ENCODE measurements at regions not wholly inside any gene's neighbourhood (a gene's known extent, or its start where the extent isn't known, plus 50 kb on each side); places are given as distances from the start of the nearest gene placed in this dataset.
"Not testable (repeated sequence)": the region's sequence is repeated elsewhere in the genome, so short reads cannot be mapped to it uniquely, and the experiment has no call there.

DNA sequence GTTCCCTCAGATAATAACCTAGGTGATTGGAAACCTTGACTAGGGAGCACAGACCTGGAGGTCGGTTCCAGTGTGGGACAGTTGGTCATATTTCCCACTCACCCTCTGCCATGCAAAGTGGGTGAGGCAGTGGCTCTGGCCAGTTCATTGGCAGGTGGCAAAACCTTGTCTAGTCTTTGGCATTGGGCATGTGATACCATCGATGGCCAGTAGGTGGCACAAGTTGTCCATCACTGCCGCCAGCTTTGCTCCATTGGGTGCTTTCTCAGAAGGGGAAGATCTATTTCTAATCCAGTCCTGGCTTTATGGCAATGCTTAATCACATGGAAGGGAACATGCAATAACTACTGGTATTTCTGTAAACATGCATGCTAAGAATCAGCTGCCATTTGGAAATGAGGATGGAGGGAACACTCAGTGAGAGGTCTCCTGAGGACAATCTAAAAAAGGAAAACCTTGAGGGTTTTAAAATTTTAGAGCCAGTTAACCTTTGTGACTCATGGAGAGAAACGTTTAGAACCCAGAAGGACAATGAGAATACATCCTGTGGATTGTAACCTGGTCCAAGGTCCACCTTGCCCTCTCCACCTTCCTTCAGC lies 207.5 kb upstream of the PLGLB1 start:
- not testable (repeated sequence) for H3K27me3 ChIP-seq (ENCODE audit: control insufficient read depth in 4 of 4, insufficient read depth in 4 of 4, low read length in 3 of 4); H3K4me3 ChIP-seq (ENCODE audit: low read depth in 1 of 3, low read length in 3 of 3); H3K36me3 ChIP-seq (ENCODE audit: control insufficient read depth in 4 of 4, insufficient read depth in 3 of 4, low read depth in 1 of 4, low read length in 3 of 4); H3K27ac ChIP-seq (ENCODE audit: low read depth in 1 of 2, low read length in 2 of 2); DNase-seq (ENCODE audit: low spot score); H3K4me1 ChIP-seq (ENCODE audit: control insufficient read depth in 4 of 4, insufficient read depth in 4 of 4, low read length in 3 of 4); H3K9ac ChIP-seq (ENCODE audit: low read depth in 1 of 2, low read length in 2 of 2); H3K9me3 ChIP-seq (ENCODE audit: control insufficient read depth in 4 of 4, low read length in 3 of 4)
- WGBS, result 0% methylated on average over 2 of the region's 4 CpGs
- TF ChIP-seq RAD21 (IDR thresholded peaks at IDR 0.05), result peak; percentile 73 to 78

DNA sequence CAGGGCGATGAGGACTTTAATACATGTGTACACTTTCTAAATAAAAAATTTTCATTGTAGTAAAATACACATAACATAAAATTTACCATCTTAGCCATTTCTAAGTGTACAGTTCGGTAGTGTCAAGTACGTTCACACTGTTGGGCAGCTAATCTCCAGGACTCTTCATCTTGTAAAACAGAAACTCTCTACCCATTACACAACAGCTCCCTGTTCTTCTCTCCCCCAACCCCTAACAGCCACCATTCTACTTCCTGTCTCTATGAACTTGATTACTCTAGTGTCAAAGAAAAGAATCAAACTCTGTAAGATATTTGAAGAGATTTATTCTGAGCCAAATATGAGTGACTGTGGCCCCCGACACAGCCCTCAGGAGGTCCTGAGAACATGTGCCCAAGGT lies 208.3 kb upstream of the PLGLB1 start:
- not testable (repeated sequence) for H3K36me3 ChIP-seq (ENCODE audit: control insufficient read depth in 4 of 4, insufficient read depth in 3 of 4, low read depth in 1 of 4, low read length in 3 of 4); H3K27me3 ChIP-seq (ENCODE audit: control insufficient read depth in 4 of 4, insufficient read depth in 4 of 4, low read length in 3 of 4); H3K4me3 ChIP-seq (ENCODE audit: low read depth in 1 of 3, low read length in 3 of 3); DNase-seq (ENCODE audit: low spot score); H3K9ac ChIP-seq (ENCODE audit: low read depth in 1 of 2, low read length in 2 of 2); H3K27ac ChIP-seq (ENCODE audit: low read depth in 1 of 2, low read length in 2 of 2); H3K4me1 ChIP-seq (ENCODE audit: control insufficient read depth in 4 of 4, insufficient read depth in 4 of 4, low read length in 3 of 4); H3K9me3 ChIP-seq (ENCODE audit: control insufficient read depth in 4 of 4, low read length in 3 of 4)
- WGBS, result 77% methylated on average over 2 of the region's 4 CpGs

DNA sequence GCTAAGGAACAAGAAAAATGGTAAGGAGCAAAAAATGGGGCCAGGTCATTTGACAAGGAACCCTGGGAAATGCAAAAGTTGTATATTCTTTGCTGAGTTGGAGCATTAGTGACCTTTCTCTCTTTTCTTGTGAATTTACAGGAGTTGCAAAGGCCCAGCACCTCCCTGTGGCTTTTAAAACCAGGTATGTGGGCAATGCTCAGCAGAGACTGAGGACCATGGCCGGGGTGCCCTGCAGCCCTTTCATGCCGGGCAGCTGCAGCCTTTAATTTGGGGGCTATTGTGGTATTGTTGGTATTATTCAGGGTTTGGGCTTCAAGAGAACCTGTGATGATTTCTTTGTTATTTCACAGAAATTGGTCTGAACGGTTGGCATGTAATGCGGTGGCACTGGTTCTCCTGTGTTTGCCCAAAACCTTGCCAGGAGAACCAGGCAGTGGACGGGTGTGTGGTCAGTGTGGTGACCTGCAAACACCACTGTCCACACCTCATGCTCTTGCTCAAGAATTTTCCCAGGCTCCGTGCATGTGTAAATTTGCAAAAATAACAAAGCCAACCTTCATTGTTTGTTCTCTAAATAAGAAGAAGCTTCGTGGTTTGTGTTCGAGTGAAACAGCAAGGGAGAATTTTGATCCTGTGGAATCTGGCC lies 213.8 kb upstream of the PLGLB1 start:
- H3K4me3 ChIP-seq (ENCODE audit: low read depth in 1 of 3, low read length in 3 of 3); H3K36me3 ChIP-seq (ENCODE audit: control insufficient read depth in 4 of 4, insufficient read depth in 3 of 4, low read depth in 1 of 4, low read length in 3 of 4); DNase-seq (ENCODE audit: low spot score); H3K27ac ChIP-seq (ENCODE audit: low read depth in 1 of 2, low read length in 2 of 2); H3K27me3 ChIP-seq (ENCODE audit: control insufficient read depth in 4 of 4, insufficient read depth in 4 of 4, low read length in 3 of 4); H3K9me3 ChIP-seq (ENCODE audit: control insufficient read depth in 4 of 4, low read length in 3 of 4); H3K9ac ChIP-seq (ENCODE audit: low read depth in 1 of 2, low read length in 2 of 2); H3K4me1 ChIP-seq (ENCODE audit: control insufficient read depth in 4 of 4, insufficient read depth in 4 of 4, low read length in 3 of 4): not testable (repeated sequence)
- peak in 1 of 2 donors; percentile 31 for TF ChIP-seq RXRA (IDR thresholded peaks at IDR 0.05)
- 33% methylated on average over 3 of the region's 8 CpGs for WGBS

DNA sequence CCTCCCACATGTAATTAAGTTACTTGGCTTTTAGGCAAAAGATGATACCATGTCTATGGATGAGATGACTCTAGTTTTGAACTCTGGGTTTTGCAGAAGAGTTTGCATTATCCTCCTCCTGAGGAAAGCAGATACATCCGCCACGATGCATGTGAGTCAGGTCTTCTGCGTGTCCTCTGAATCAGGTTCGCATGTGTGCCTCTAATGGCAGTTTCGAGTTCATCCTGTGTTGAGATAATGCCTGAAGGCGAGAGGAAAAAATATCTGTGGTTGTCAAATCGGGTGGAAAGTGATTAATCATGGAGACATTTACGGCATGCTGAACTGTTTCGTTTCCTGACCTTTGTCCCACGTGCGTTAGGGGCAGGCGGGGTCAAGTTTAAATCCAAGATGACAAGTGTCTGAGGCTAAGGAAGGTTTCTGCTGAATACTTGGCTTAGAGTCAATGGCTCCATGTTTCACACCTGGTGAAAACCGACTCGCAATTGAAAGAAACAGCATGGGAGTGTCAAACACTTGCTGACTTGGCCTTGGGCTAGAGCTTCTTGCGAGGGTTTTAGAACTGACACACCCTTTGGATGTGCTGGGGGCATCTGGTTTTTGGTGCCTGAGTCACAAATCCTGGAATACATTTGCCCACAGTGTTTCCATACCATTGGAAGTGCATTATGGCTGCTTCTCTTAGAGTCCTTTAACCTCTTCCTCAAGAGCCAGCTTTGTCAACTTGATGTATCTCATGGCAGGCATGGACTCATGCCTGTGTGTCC lies 216.1 kb upstream of the PLGLB1 start:
- H3K9ac ChIP-seq (ENCODE audit: low read depth in 1 of 2, low read length in 2 of 2); H3K4me1 ChIP-seq (ENCODE audit: control insufficient read depth in 4 of 4, insufficient read depth in 4 of 4, low read length in 3 of 4): not testable (repeated sequence)

DNA sequence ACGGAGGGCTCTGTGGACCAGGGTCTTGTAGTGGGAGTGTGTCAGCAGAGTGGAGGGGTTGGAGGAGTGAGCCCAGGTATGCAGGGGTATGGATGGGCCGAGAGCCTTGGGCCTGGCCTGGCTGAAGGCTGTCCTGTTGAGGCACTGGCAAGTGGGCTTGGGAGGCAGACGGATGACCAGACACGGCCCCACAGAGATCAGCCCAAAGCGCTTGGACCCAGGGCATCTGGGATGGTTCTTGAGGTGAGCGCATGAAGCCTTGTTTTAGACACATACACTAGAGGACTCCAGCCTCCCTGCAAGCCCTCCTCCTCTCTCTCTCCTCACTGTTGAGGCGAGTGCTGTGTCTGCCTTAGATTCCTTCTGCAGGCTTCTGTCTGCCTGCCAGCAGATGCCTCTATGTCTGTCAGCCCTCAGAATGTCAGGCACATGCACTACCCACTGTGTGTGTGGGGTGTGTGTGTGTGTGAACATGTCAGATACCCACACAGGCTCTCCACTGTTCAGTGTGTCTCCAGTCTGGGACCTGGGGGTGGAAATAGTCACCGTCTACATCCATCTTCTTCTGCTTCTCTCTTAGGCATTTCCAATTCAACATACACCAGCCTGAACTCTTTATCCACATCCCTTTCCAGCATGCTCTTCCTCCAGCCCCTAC lies 218.0 kb upstream of the PLGLB1 start:
- not testable (repeated sequence) for H3K36me3 ChIP-seq (ENCODE audit: control insufficient read depth in 4 of 4, insufficient read depth in 3 of 4, low read depth in 1 of 4, low read length in 3 of 4); H3K4me3 ChIP-seq (ENCODE audit: low read depth in 1 of 3, low read length in 3 of 3); H3K4me1 ChIP-seq (ENCODE audit: control insufficient read depth in 4 of 4, insufficient read depth in 4 of 4, low read length in 3 of 4); H3K9me3 ChIP-seq (ENCODE audit: control insufficient read depth in 4 of 4, low read length in 3 of 4); H3K9ac ChIP-seq (ENCODE audit: low read depth in 1 of 2, low read length in 2 of 2); H3K27ac ChIP-seq (ENCODE audit: low read depth in 1 of 2, low read length in 2 of 2); DNase-seq (ENCODE audit: low spot score); H3K27me3 ChIP-seq (ENCODE audit: control insufficient read depth in 4 of 4, insufficient read depth in 4 of 4, low read length in 3 of 4)
- WGBS, result 95% methylated on average over 7 of the region's 8 CpGs

More for the DNA sequence above, 216.1 kb upstream of the PLGLB1 start:
- 79% methylated on average over 9 of the region's 15 CpGs for WGBS
- not testable (repeated sequence) for H3K9me3 ChIP-seq (ENCODE audit: control insufficient read depth in 4 of 4, low read length in 3 of 4); H3K27ac ChIP-seq (ENCODE audit: low read depth in 1 of 2, low read length in 2 of 2); H3K36me3 ChIP-seq (ENCODE audit: control insufficient read depth in 4 of 4, insufficient read depth in 3 of 4, low read depth in 1 of 4, low read length in 3 of 4); DNase-seq (ENCODE audit: low spot score); H3K4me3 ChIP-seq (ENCODE audit: low read depth in 1 of 3, low read length in 3 of 3); H3K27me3 ChIP-seq (ENCODE audit: control insufficient read depth in 4 of 4, insufficient read depth in 4 of 4, low read length in 3 of 4)

DNA sequence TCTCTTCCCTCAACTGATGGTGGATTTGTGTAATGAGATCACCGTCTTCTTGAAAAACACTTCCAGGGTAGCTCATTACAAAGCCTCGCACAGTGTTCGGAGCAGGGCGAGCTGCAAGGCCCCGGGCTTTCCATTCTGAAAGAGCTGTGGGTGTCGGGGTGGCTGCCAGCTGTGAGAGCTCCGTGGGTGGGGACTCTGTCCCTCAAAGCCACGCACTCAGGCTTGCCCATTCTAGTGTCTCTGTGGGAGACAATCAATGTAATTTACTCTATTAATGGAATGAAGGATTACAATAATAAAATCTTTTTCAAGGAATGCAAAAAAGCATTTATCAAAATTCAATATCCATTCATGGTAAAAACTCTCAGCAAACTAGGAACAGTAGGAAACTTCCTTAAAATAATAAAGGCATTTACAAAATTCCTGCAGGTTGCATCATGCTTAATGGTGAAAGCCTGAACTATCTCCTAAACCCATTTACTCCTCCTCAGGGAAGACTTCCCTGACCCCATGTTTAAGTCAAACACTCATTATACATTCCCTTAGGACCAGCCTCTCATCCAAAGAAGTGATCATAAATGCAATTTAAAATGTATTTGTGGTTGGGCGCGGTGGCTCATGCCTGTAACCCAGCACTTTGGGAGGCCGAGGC lies 224.5 kb upstream of the PLGLB1 start:
- not testable (repeated sequence) for H3K9me3 ChIP-seq (ENCODE audit: control insufficient read depth in 4 of 4, low read length in 3 of 4); H3K9ac ChIP-seq (ENCODE audit: low read depth in 1 of 2, low read length in 2 of 2); DNase-seq (ENCODE audit: low spot score); H3K4me1 ChIP-seq (ENCODE audit: control insufficient read depth in 4 of 4, insufficient read depth in 4 of 4, low read length in 3 of 4); H3K27ac ChIP-seq (ENCODE audit: low read depth in 1 of 2, low read length in 2 of 2); H3K36me3 ChIP-seq (ENCODE audit: control insufficient read depth in 4 of 4, insufficient read depth in 3 of 4, low read depth in 1 of 4, low read length in 3 of 4); H3K27me3 ChIP-seq (ENCODE audit: control insufficient read depth in 4 of 4, insufficient read depth in 4 of 4, low read length in 3 of 4); H3K4me3 ChIP-seq (ENCODE audit: low read depth in 1 of 3, low read length in 3 of 3)
- WGBS, result 79% methylated on average over 8 of the region's 11 CpGs

DNA sequence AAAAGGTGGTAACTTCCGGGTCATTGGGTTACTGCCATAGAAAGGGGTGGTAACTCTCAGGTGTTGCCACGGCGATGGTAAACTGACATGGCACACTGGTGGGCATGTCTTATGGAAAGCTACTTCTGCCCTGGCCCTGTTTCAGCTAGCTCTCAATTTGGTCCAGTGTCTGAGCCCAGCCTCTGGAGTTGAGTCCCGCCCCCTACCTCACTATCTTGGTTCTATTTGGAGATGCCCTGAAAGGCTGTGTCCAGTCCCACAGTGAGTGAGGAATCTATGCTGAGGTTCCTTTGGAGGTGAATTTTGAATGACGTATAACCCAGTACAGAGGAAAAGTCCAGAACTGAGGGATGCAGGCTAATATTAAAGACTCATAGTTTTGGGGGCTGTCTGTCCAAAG lies 230.4 kb upstream of the PLGLB1 start:
- not testable (repeated sequence) for H3K9ac ChIP-seq (ENCODE audit: low read depth in 1 of 2, low read length in 2 of 2); H3K27me3 ChIP-seq (ENCODE audit: control insufficient read depth in 4 of 4, insufficient read depth in 4 of 4, low read length in 3 of 4); H3K4me3 ChIP-seq (ENCODE audit: low read depth in 1 of 3, low read length in 3 of 3); H3K27ac ChIP-seq (ENCODE audit: low read depth in 1 of 2, low read length in 2 of 2); DNase-seq (ENCODE audit: low spot score); H3K36me3 ChIP-seq (ENCODE audit: control insufficient read depth in 4 of 4, insufficient read depth in 3 of 4, low read depth in 1 of 4, low read length in 3 of 4); H3K4me1 ChIP-seq (ENCODE audit: control insufficient read depth in 4 of 4, insufficient read depth in 4 of 4, low read length in 3 of 4); H3K9me3 ChIP-seq (ENCODE audit: control insufficient read depth in 4 of 4, low read length in 3 of 4)
- WGBS, result 97% methylated on average over 4 of the region's 5 CpGs
